Panc1 (cell line): ENCODE measurements at regions not wholly inside any gene's neighbourhood (a gene's known extent, or its start where the extent isn't known, plus 50 kb on each side); places are given as distances from the start of the nearest gene placed in this dataset.

ENCODE experiments used
- ATAC-seq: fragments of 200-7000 bp; cut with Tn5 transposase; 2 replicates; pipeline ENCODE4 v1.9.1; 2020; ENCODE audit warnings: mild to moderate bottlenecking, moderate library complexity
- BruUV-seq: library from RNA; stranded (reverse); fragments of 400-500 nt; replicated peaks from 2 replicates; lab custom pipeline; 2021; lab: Mats Ljungman, UMichigan
- CTCF ChIA-PET: fragments of 300-600 bp; sonication (Branson Sonifier 250); formaldehyde crosslinking; loops from one replicate; lab custom pipeline; 2022; ENCODE audit warnings: antibody characterized with exemption; lab: Charles Lee
- POLR2A ChIA-PET: fragments of 300-600 bp; sonication (Branson Sonifier 250); formaldehyde crosslinking; loops from one replicate; lab custom pipeline; 2022; ENCODE audit warnings: antibody characterized with exemption; lab: Charles Lee
- DNase-seq: peaks from one replicate; pipeline ENCODE4 v3.0.0-alpha.2; 2010; ENCODE audit warnings: low read depth, low spot score
- H3K27ac ChIP-seq: 2 replicates; pipeline ENCODE4 v1.5.1; 2011; ENCODE audit warnings: mild to moderate bottlenecking, low read length, inconsistent platforms
- H3K27me3 ChIP-seq: fragments of 200-500 bp; sonication (Bioruptor generic); 2 replicates; pipeline ENCODE4 v1.6.0; 2014; ENCODE audit warnings: low read length, inconsistent platforms; ENCODE audit not compliant: control insufficient read depth, insufficient read depth
- H3K36me3 ChIP-seq: fragments of 200-500 bp; sonication (Bioruptor generic); 2 replicates; pipeline ENCODE4 v1.5.1; 2014; ENCODE audit warnings: inconsistent platforms, mild to moderate bottlenecking, low read length, moderate library complexity; ENCODE audit not compliant: control insufficient read depth, insufficient read depth
- H3K4me1 ChIP-seq: 2 replicates; pipeline ENCODE4 v1.5.1; 2011; ENCODE audit warnings: inconsistent platforms, mild to moderate bottlenecking, low read length, moderate library complexity; ENCODE audit not compliant: control insufficient read depth, insufficient read depth
- H3K4me3 ChIP-seq, 2 experiments: 2 replicates each; pipeline ENCODE4 v1.5.1; 2011 to 2012; ENCODE audit warnings: low read depth in 2 of 2, low read length in 2 of 2, mild to moderate bottlenecking in 2 of 2, inconsistent platforms in 1 of 2, moderate library complexity in 1 of 2
- H3K9me3 ChIP-seq: fragments of 200-500 bp; sonication (Bioruptor generic); 2 replicates; pipeline ENCODE4 v1.5.1; 2014; ENCODE audit warnings: low read depth, mild to moderate bottlenecking, inconsistent platforms, low read length, moderate library complexity; ENCODE audit not compliant: control insufficient read depth, insufficient read depth
- POLR2AphosphoS5 ChIP-seq: IDR thresholded peaks from 2 replicates; pipeline ENCODE4 v1.6.1; 2012; ENCODE audit warnings: mild to moderate bottlenecking, low read depth, low read length, moderate library complexity
- SIN3A ChIP-seq: IDR thresholded peaks from 2 replicates; pipeline ENCODE4 v1.6.1; 2012; ENCODE audit warnings: low read depth, mild to moderate bottlenecking, low read length, moderate library complexity, borderline replicate concordance; ENCODE audit not compliant: insufficient read depth
- TCF7L2 ChIP-seq: IDR thresholded peaks from 2 replicates; pipeline ENCODE4 v1.6.1; 2011; ENCODE audit warnings: mild to moderate bottlenecking, low read depth, low read length, inconsistent platforms
- in situ Hi-C: cut with HindIII; loops from 2 replicates; pipeline ENCODE4 v1.10.0; 2016; ENCODE audit warnings: low sequenced_read_pairs, low pct_unique_long_range_greater_than_20kb
- intact Hi-C: fragments of 100-400 bp; cut with micrococcal nuclease; formaldehyde crosslinking; loops from one replicate; pipeline ENCODE4 v1.10.0; 2022; ENCODE audit not compliant: unreplicated experiment
- TF ChIP-seq, protein P1 (sequence below): fragments of 450-650 bp; IDR thresholded peaks from 2 replicates; pipeline ENCODE4 v1.5.1; 2017; ENCODE audit warnings: mild to moderate bottlenecking
- TF ChIP-seq, protein P2 (sequence below), 2 experiments: IDR thresholded peaks; 2 replicates each; pipeline ENCODE4 v1.6.1; 2011 to 2012; ENCODE audit warnings: low read depth in 2 of 2, control low read depth in 1 of 2, low read length in 1 of 2, mild to moderate bottlenecking in 1 of 2, moderate library complexity in 1 of 2; ENCODE audit not compliant: insufficient read depth in 1 of 2

DNA sequence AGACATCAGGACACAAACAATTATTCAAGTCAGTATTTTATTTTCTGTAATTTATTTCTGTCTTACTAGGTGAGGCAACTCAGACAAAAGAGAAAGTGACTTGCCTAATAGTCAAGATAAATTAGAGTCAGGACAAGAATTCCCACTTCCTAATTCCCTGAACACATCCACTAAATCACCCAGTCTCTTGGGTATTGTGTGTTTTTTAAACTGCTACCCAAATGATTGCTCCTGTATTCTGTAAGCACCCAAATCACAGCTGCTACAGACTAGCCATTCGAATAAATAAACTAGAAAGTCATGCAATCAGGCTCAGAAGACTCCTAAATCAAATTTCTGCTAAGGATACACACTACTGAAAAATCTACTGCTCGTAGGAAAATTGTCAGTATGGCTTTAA, 263.0 kb downstream of the DUSP6 start:
- H3K27ac ChIP-seq, result no peak overlapping the region
- ChIA-PET POLR2A (no interaction called here), CTCF (no interaction called here)
- DNase-seq (no peak), ATAC-seq (no peak)
- no peaks in the 10 kb centered on the region for H3K27me3 ChIP-seq
- TF ChIP-seq SIN3A, result no peak
- no peak for TF ChIP-seq TCF7L2
- TF ChIP-seq, protein P1, sequence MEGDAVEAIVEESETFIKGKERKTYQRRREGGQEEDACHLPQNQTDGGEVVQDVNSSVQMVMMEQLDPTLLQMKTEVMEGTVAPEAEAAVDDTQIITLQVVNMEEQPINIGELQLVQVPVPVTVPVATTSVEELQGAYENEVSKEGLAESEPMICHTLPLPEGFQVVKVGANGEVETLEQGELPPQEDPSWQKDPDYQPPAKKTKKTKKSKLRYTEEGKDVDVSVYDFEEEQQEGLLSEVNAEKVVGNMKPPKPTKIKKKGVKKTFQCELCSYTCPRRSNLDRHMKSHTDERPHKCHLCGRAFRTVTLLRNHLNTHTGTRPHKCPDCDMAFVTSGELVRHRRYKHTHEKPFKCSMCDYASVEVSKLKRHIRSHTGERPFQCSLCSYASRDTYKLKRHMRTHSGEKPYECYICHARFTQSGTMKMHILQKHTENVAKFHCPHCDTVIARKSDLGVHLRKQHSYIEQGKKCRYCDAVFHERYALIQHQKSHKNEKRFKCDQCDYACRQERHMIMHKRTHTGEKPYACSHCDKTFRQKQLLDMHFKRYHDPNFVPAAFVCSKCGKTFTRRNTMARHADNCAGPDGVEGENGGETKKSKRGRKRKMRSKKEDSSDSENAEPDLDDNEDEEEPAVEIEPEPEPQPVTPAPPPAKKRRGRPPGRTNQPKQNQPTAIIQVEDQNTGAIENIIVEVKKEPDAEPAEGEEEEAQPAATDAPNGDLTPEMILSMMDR, result no peak
- TF ChIP-seq POLR2AphosphoS5, result no peak
- TF ChIP-seq, protein P2, sequence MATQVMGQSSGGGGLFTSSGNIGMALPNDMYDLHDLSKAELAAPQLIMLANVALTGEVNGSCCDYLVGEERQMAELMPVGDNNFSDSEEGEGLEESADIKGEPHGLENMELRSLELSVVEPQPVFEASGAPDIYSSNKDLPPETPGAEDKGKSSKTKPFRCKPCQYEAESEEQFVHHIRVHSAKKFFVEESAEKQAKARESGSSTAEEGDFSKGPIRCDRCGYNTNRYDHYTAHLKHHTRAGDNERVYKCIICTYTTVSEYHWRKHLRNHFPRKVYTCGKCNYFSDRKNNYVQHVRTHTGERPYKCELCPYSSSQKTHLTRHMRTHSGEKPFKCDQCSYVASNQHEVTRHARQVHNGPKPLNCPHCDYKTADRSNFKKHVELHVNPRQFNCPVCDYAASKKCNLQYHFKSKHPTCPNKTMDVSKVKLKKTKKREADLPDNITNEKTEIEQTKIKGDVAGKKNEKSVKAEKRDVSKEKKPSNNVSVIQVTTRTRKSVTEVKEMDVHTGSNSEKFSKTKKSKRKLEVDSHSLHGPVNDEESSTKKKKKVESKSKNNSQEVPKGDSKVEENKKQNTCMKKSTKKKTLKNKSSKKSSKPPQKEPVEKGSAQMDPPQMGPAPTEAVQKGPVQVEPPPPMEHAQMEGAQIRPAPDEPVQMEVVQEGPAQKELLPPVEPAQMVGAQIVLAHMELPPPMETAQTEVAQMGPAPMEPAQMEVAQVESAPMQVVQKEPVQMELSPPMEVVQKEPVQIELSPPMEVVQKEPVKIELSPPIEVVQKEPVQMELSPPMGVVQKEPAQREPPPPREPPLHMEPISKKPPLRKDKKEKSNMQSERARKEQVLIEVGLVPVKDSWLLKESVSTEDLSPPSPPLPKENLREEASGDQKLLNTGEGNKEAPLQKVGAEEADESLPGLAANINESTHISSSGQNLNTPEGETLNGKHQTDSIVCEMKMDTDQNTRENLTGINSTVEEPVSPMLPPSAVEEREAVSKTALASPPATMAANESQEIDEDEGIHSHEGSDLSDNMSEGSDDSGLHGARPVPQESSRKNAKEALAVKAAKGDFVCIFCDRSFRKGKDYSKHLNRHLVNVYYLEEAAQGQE (IDR thresholded peaks at IDR 0.05; ENCODE audit: insufficient read depth in 1 of 2, low read depth in 2 of 2, low read length in 1 of 2), result no peak
- no TSS peak for BruUV-seq
- no peak overlapping the region for H3K4me3 ChIP-seq
- in situ Hi-C loops, result no loop called here
- H3K4me1 ChIP-seq, result no peaks in the 10 kb centered on the region
- no peaks in the 10 kb centered on the region for H3K36me3 ChIP-seq
- no peaks in the 10 kb centered on the region for H3K9me3 ChIP-seq
- intact Hi-C loops, result no loop called here

DNA sequence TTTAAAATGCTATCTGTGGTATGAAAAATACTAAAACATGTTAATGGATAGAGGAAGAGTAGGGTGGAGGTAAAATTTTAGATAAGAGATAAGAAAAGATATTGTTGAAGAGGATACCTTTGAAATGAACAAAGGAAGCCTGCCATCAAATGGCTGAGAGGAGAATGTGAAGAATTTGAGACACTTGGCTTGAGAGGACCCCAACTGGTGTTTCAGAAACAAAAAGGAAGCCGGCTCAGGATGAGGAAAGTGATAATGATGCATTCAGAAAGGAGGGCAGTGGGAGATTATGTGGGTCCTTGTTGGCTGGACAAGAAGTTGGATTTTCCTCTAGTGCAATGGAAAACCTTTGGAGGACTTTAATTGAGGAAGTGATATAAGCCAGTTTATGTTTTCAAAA, 264.4 kb downstream of the DUSP6 start:
- intact Hi-C loops, result no loop called here

More for the DNA sequence above, 264.4 kb downstream of the DUSP6 start:
- H3K36me3 ChIP-seq, result no peaks in the 10 kb centered on the region
- H3K27me3 ChIP-seq, result no peaks in the 10 kb centered on the region
- no TSS peak for BruUV-seq
- no peaks in the 10 kb centered on the region for H3K9me3 ChIP-seq
- in situ Hi-C loops, result no loop called here
- TF ChIP-seq POLR2AphosphoS5, result no peak
- no peak for TF ChIP-seq SIN3A
- TF ChIP-seq, protein P2 (IDR thresholded peaks at IDR 0.05; ENCODE audit: insufficient read depth in 1 of 2, low read depth in 2 of 2, low read length in 1 of 2), result no peak
- TF ChIP-seq, protein P1, result no peak
- TF ChIP-seq TCF7L2, result no peak
- ChIA-PET CTCF (no interaction called here), POLR2A (no interaction called here)
- no peak overlapping the region for H3K4me3 ChIP-seq
- no peak for DNase-seq
- no peaks in the 10 kb centered on the region for H3K4me1 ChIP-seq
- H3K27ac ChIP-seq, result no peak overlapping the region
- no peak for ATAC-seq
